RWPE1 (cell line): ENCODE measurements at regions not wholly inside any gene's neighbourhood (a gene's known extent, or its start where the extent isn't known, plus 50 kb on each side); places are given as distances from the start of the nearest gene placed in this dataset.

Source experiments
- CTCF ChIA-PET: fragments of 350-600 bp; sonication (Branson Sonifier 250); formaldehyde crosslinking; extraction: SDS; loops from one replicate; lab custom pipeline; 2021; lab: Yijun Ruan, JAX
- POLR2A ChIA-PET: fragments of 400-600 bp; formaldehyde crosslinking; extraction: SDS; loops from one replicate; lab custom pipeline; 2020; ENCODE audit warnings: antibody characterized with exemption; ENCODE audit not compliant: low non-redundant PET; lab: Yijun Ruan, JAX
- DNase-seq: peaks from one replicate; pipeline ENCODE4 v3.0.0; 2012; ENCODE audit warnings: low spot score
- H3K27ac ChIP-seq: fragments of 450-650 bp; 2 replicates; pipeline ENCODE4 v1.5.1; 2017
- TF ChIP-seq, protein P1 (sequence below): fragments of 450-650 bp; conservative IDR thresholded peaks from 2 replicates; pipeline ENCODE4 v1.5.1; 2017; ENCODE audit warnings: low read depth, mild to moderate bottlenecking

DNA sequence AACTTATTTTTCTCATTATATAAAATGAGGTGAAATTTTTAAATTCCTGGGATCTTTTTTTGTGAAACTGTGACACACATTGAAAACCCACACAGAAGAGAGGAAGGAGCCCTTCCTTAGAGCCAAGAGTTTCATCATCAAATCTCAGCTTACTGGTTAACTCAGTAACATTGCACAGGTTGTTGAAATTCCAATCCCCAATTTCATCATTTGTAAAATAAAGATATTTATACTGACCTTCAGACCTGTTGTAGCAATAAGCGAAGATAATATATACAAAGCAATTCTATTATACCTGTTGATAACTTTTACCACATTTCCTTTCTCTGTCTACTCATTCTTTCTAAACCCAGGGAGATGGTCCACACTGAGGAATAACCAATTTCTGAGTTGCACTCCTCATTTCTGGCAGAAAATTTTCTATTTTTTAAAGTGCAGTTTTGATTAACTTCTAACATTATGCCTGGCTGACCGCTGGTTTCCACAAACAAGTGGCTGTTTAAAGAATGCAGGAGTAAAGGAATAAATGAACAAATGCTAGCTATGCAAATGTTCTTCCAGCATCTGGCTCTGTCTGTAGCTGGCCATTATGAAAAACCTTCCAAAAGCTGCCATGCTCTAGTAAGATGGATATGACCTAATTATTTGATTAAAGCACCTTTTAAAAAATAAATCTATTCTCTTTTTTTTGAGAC is 105.7 kb upstream of the LINC00305 start:
- ChIA-PET POLR2A (no interaction called here), CTCF (no interaction called here)
- no peak for DNase-seq
- TF ChIP-seq, protein P1, sequence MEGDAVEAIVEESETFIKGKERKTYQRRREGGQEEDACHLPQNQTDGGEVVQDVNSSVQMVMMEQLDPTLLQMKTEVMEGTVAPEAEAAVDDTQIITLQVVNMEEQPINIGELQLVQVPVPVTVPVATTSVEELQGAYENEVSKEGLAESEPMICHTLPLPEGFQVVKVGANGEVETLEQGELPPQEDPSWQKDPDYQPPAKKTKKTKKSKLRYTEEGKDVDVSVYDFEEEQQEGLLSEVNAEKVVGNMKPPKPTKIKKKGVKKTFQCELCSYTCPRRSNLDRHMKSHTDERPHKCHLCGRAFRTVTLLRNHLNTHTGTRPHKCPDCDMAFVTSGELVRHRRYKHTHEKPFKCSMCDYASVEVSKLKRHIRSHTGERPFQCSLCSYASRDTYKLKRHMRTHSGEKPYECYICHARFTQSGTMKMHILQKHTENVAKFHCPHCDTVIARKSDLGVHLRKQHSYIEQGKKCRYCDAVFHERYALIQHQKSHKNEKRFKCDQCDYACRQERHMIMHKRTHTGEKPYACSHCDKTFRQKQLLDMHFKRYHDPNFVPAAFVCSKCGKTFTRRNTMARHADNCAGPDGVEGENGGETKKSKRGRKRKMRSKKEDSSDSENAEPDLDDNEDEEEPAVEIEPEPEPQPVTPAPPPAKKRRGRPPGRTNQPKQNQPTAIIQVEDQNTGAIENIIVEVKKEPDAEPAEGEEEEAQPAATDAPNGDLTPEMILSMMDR: no peak
- no peak overlapping the region for H3K27ac ChIP-seq

DNA sequence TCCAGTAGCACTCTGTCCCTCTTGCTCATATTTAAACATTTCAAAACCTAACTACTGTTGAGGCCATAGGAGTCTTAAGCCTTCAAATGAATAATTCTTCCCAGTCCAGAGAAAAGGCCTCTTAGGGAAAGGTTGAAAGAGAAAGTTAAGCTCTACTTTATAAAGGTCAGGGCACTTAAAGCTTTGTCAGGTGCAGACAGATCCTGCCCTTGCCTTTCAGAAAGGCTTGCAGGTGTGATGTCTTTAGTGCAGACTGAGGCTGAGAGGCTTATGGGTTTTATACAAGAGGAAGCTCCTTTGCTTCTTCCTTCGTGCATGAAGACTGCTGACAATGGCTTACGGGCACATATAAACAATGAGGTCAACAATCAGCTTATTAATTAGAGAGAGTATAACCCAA is 105.0 kb upstream of the LINC00305 start:
- DNase-seq: no peak
- POLR2A ChIA-PET: no interaction called here
- no peak overlapping the region for H3K27ac ChIP-seq
- TF ChIP-seq, protein P1: no peak
- CTCF ChIA-PET: no interaction called here

DNA sequence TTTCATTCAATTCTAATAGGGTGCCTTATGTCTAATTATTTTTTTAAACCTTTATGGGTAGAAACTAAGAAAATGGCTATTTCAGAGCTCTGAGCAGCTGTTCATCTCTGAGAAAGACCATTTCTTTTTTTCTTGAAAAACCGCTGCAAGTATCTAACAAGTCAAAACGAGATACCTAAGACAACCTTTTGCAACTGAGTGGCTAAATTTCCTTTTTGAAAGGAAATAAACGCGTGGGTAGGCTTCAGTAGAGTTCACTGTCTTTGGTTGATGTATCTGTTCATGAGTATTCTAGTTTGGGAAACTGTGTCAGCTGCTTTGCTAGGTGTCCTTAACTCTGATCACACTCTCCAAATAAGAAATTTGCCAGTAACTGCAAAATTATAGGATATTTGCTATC is 104.3 kb upstream of the LINC00305 start:
- H3K27ac ChIP-seq: no peak overlapping the region
- CTCF ChIA-PET: no interaction called here
- TF ChIP-seq, protein P1: no peak
- POLR2A ChIA-PET: no interaction called here
- DNase-seq: no peak

DNA sequence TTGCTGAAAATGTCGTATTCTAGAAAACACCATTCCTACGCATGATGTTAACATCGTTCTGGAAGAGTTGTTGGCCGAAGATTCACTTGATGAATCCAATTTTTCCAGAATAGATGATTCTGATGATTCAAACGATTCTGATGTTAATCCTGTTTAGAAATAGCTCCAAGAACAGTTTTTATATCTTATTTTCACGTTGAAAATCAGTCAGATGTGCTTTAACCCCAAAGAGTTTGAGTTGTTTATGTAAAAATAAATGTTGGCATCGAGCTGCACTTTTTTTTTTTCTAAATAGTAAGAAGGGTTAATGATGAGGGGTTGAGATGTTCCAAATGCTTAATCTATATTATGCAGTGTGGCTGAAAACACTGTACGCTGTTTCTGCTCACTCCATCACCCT is 99.9 kb upstream of the LINC00305 start:
- ChIA-PET POLR2A (no interaction called here), CTCF (no interaction called here)
- H3K27ac ChIP-seq: no peak overlapping the region
- no peak for DNase-seq
- TF ChIP-seq, protein P1: no peak

DNA sequence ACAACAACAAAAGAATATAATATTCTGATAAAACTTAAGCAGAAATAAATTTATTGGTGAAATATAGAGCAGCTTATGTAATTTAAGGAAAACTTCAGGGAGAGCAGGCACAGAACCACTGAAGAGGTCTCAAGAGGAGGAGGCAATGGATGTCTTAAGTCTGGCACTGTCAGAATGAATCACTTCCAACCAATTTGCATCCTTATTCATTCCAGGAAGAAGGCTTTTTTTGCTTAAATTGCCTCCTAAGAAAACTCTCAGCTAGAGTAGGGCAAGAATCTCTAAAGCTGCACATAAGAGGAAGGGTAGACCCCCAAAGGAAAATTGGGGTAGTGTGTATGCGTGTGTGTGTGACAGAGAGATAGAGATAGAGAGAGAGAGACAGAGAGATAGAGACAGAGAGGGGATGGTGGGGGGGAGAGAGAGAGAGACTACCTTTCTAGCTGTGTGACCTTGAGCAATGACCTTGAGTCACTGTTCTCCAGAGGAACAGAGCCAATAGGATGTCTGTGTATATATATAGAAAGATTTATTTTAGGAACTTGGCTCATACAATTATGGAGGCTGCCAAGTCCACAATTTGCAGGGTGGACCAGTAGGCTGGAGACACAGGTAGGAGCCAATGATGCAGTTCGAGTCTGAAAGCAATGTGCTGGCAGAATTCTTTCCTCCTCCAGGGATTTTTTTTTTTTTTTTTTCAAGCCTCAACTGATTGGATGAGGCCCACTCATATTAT is 96.4 kb upstream of the LINC00305 start:
- ChIA-PET CTCF (no interaction called here), POLR2A (no interaction called here)
- TF ChIP-seq, protein P1: no peak
- no peak for DNase-seq
- no peak overlapping the region for H3K27ac ChIP-seq

DNA sequence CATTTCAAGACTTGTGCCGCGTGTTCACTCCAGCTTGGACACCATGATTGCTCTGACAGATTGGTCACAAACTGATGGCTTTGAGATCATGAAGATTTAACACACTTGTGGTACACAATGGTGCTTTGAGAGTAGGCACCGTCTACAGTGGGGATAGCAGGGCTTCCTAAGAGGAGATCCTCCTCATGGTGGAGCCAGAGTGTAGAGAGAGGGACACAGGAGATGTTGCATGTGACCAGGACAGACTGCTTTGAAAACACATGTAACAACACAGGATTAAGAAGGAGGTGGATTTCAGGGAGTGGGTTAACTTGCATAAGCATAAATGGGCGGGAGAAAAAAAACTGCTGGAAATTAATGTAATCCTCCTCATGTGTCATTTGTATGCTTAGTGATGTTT is 95.7 kb upstream of the LINC00305 start:
- CTCF ChIA-PET: no interaction called here
- DNase-seq: no peak

More for the DNA sequence above, 95.7 kb upstream of the LINC00305 start:
- H3K27ac ChIP-seq: no peak overlapping the region
- TF ChIP-seq, protein P1: no peak
- POLR2A ChIA-PET: no interaction called here
